ENCODE measurements at regions not wholly inside any gene's neighbourhood (a gene's known extent, or its start where the extent isn't known, plus 50 kb on each side); places are given as distances from the start of the nearest gene placed in this dataset.

- TF ChIP-seq EZH2phosphoT487 (conservative IDR thresholded peaks at IDR 0.05; ENCODE audit: low read length) = no peak
- TF ChIP-seq, protein P1, sequence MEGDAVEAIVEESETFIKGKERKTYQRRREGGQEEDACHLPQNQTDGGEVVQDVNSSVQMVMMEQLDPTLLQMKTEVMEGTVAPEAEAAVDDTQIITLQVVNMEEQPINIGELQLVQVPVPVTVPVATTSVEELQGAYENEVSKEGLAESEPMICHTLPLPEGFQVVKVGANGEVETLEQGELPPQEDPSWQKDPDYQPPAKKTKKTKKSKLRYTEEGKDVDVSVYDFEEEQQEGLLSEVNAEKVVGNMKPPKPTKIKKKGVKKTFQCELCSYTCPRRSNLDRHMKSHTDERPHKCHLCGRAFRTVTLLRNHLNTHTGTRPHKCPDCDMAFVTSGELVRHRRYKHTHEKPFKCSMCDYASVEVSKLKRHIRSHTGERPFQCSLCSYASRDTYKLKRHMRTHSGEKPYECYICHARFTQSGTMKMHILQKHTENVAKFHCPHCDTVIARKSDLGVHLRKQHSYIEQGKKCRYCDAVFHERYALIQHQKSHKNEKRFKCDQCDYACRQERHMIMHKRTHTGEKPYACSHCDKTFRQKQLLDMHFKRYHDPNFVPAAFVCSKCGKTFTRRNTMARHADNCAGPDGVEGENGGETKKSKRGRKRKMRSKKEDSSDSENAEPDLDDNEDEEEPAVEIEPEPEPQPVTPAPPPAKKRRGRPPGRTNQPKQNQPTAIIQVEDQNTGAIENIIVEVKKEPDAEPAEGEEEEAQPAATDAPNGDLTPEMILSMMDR (IDR thresholded peaks at IDR 0.05; ENCODE audit: insufficient read depth, low read length, poor library complexity, severe bottlenecking) = no peak
These were observed 433.6 kb downstream of the RNF144B start for GRCh38 chr6:18820725-18821124.
